Adrenal gland (tissue), 5 donors: ENCODE measurements at regions not wholly inside any gene's neighbourhood (a gene's known extent, or its start where the extent isn't known, plus 50 kb on each side); places are given as distances from the start of the nearest gene placed in this dataset.
"Not testable (repeated sequence)": the region's sequence is repeated elsewhere in the genome, so short reads cannot be mapped to it uniquely, and the experiment has no call there.

Experiments used
- CTCF ChIP-seq, 6 experiments: fragments of 450-650 bp in 4 of 6; fragments of 200-600 bp in 2 of 6; sonication (generic) in 1 of 6; IDR thresholded peaks; 1 replicate in 5 of 6; 2 replicates in 1 of 6; pipeline versions ENCODE4 v1.5.1 to v1.8.0; 2016 to 2021; ENCODE audit warnings: antibody characterized with exemption in 6 of 6, mild to moderate bottlenecking in 2 of 6, moderate library complexity in 1 of 6
- POLR2A ChIP-seq, 2 donors: fragments of 450-650 bp; IDR thresholded peaks; one replicate each; pipeline ENCODE4 v1.6.1; 2017; ENCODE audit warnings: antibody characterized with exemption in 2 of 2, mild to moderate bottlenecking in 2 of 2, moderate library complexity in 1 of 2
- donor health status: DM: no; HTN: no; CAD: no.

- not testable (repeated sequence) for TF ChIP-seq POLR2A, CTCF (IDR thresholded peaks at IDR 0.05)
These were observed 231.0 kb downstream of the CHIC2 start for GRCh38 chr4:53833302-53834003.
